T-helper 2 cell treated with Interferon-gamma antibody and Interleukin-4, amounts not matched to agents 5 μg/mL and 100 μg/mL, for 36 hours (primary cell): ENCODE measurements at regions not wholly inside any gene's neighbourhood (a gene's known extent, or its start where the extent isn't known, plus 50 kb on each side); places are given as distances from the start of the nearest gene placed in this dataset.
"Not testable (repeated sequence)": the region's sequence is repeated elsewhere in the genome, so short reads cannot be mapped to it uniquely, and the experiment has no call there.

Experiments
- DNase-seq: peaks from one replicate; pipeline ENCODE4 v3.0.0; 2021; ENCODE audit warnings: low spot score
- H3K27ac Mint-ChIP-seq: one replicate; pipeline ENCODE4 v1.8.0; 2021; ENCODE audit warnings: mild to moderate bottlenecking, mixed read lengths
- H3K27me3 Mint-ChIP-seq: one replicate; pipeline ENCODE4 v1.8.0; 2021; ENCODE audit warnings: low read depth, mixed read lengths
- H3K36me3 Mint-ChIP-seq: one replicate; pipeline ENCODE4 v1.8.0; 2021; ENCODE audit warnings: low read depth, mixed read lengths
- H3K4me1 Mint-ChIP-seq: one replicate; pipeline ENCODE4 v1.8.0; 2021; ENCODE audit warnings: low read depth, mixed read lengths
- H3K4me3 Mint-ChIP-seq: one replicate; pipeline ENCODE4 v1.8.0; 2022; ENCODE audit warnings: mild to moderate bottlenecking, moderate library complexity, mixed read lengths
- H3K9me3 Mint-ChIP-seq: one replicate; pipeline ENCODE4 v1.8.0; 2021; ENCODE audit warnings: mixed read lengths

- not testable (repeated sequence) for DNase-seq
Observed at GRCh38 chr10:55162321-55162720, 361.3 kb upstream of the PCDH15 start.

GRCh38 chr10:55160655-55161283 lies 359.7 kb upstream of the PCDH15 start:
- H3K27ac Mint-ChIP-seq: no peak overlapping the region
- no peak for DNase-seq
- H3K4me3 Mint-ChIP-seq: no peak overlapping the region
- H3K4me1 Mint-ChIP-seq: no peaks in the 10 kb centered on the region
- H3K9me3 Mint-ChIP-seq: peaks cover 6% of the 10 kb centered on the region
- H3K36me3 Mint-ChIP-seq: no peaks in the 10 kb centered on the region
- no peaks in the 10 kb centered on the region for H3K27me3 Mint-ChIP-seq

More at GRCh38 chr10:55162321-55162720, 361.3 kb upstream of the PCDH15 start:
- not testable (repeated sequence) for H3K36me3 Mint-ChIP-seq, H3K27me3 Mint-ChIP-seq, H3K9me3 Mint-ChIP-seq, H3K4me1 Mint-ChIP-seq, H3K27ac Mint-ChIP-seq, H3K4me3 Mint-ChIP-seq

GRCh38 chr10:55158633-55159032 lies 357.6 kb upstream of the PCDH15 start:
- no peak for DNase-seq
- Mint-ChIP-seq H3K27me3 (no peaks in the 10 kb centered on the region), H3K9me3 (peaks cover 9% of the 10 kb centered on the region), H3K36me3 (no peaks in the 10 kb centered on the region), H3K4me1 (no peaks in the 10 kb centered on the region), H3K27ac (no peak overlapping the region), H3K4me3 (no peak overlapping the region)

GRCh38 chr10:55146032-55146431 lies 345.0 kb upstream of the PCDH15 start:
- no peak overlapping the region for H3K4me3 Mint-ChIP-seq
- no peaks in the 10 kb centered on the region for H3K27me3 Mint-ChIP-seq
- no peaks in the 10 kb centered on the region for H3K36me3 Mint-ChIP-seq
- no peak for DNase-seq
- no peak overlapping the region for H3K27ac Mint-ChIP-seq
- no peaks in the 10 kb centered on the region for H3K4me1 Mint-ChIP-seq
- H3K9me3 Mint-ChIP-seq: peaks cover 7% of the 10 kb centered on the region

GRCh38 chr10:55144001-55144400 lies 343.0 kb upstream of the PCDH15 start:
- Mint-ChIP-seq H3K9me3 (peaks cover 7% of the 10 kb centered on the region), H3K27ac (no peak overlapping the region), H3K36me3 (no peaks in the 10 kb centered on the region), H3K4me3 (no peak overlapping the region), H3K27me3 (no peaks in the 10 kb centered on the region), H3K4me1 (no peaks in the 10 kb centered on the region)
- no peak for DNase-seq

- Mint-ChIP-seq H3K4me3 (no peak overlapping the region), H3K27ac (no peak overlapping the region), H3K9me3 (peaks cover 4% of the 10 kb centered on the region), H3K36me3 (no peaks in the 10 kb centered on the region), H3K4me1 (no peaks in the 10 kb centered on the region), H3K27me3 (no peaks in the 10 kb centered on the region)
- no peak for DNase-seq
Observed at GRCh38 chr10:55141892-55142291, 340.9 kb upstream of the PCDH15 start.

- no peaks in the 10 kb centered on the region for H3K36me3 Mint-ChIP-seq
- H3K4me3 Mint-ChIP-seq: no peak overlapping the region
- H3K27ac Mint-ChIP-seq: no peak overlapping the region
- no peaks in the 10 kb centered on the region for H3K4me1 Mint-ChIP-seq
- no peaks in the 10 kb centered on the region for H3K27me3 Mint-ChIP-seq
- no peak for DNase-seq
- H3K9me3 Mint-ChIP-seq: peaks cover 5% of the 10 kb centered on the region
Observed at GRCh38 chr10:55137063-55137462, 336.0 kb upstream of the PCDH15 start.

- Mint-ChIP-seq H3K36me3 (no peaks in the 10 kb centered on the region), H3K4me1 (no peaks in the 10 kb centered on the region), H3K27ac (no peak overlapping the region), H3K4me3 (no peak overlapping the region), H3K27me3 (no peaks in the 10 kb centered on the region), H3K9me3 (peaks cover 21% of the 10 kb centered on the region)
- DNase-seq: no peak
Observed at GRCh38 chr10:55104738-55105137, 303.7 kb upstream of the PCDH15 start.

- no peak overlapping the region for H3K4me3 Mint-ChIP-seq
- DNase-seq: no peak
- peaks cover 13% of the 10 kb centered on the region for H3K9me3 Mint-ChIP-seq
- no peaks in the 10 kb centered on the region for H3K27me3 Mint-ChIP-seq
- no peaks in the 10 kb centered on the region for H3K36me3 Mint-ChIP-seq
- no peaks in the 10 kb centered on the region for H3K4me1 Mint-ChIP-seq
- H3K27ac Mint-ChIP-seq: no peak overlapping the region
Observed at GRCh38 chr10:55098452-55098851, 297.4 kb upstream of the PCDH15 start.

- Mint-ChIP-seq H3K27ac (no peak overlapping the region), H3K36me3 (no peaks in the 10 kb centered on the region), H3K27me3 (no peaks in the 10 kb centered on the region), H3K9me3 (no peaks in the 10 kb centered on the region), H3K4me3 (no peak overlapping the region), H3K4me1 (no peaks in the 10 kb centered on the region)
- no peak for DNase-seq
Observed at GRCh38 chr10:55091691-55092328, 290.8 kb upstream of the PCDH15 start.

GRCh38 chr10:55078121-55078520 lies 277.1 kb upstream of the PCDH15 start:
- Mint-ChIP-seq H3K36me3 (no peaks in the 10 kb centered on the region), H3K4me3 (no peak overlapping the region), H3K27ac (no peak overlapping the region), H3K9me3 (peaks cover 28% of the 10 kb centered on the region), H3K4me1 (no peaks in the 10 kb centered on the region), H3K27me3 (no peaks in the 10 kb centered on the region)
- DNase-seq: no peak

GRCh38 chr10:55065185-55065584 lies 264.2 kb upstream of the PCDH15 start:
- no peak overlapping the region for H3K4me3 Mint-ChIP-seq
- DNase-seq: no peak
- H3K9me3 Mint-ChIP-seq: peaks cover 5% of the 10 kb centered on the region
- H3K4me1 Mint-ChIP-seq: no peaks in the 10 kb centered on the region
- H3K27me3 Mint-ChIP-seq: no peaks in the 10 kb centered on the region
- H3K27ac Mint-ChIP-seq: no peak overlapping the region
- H3K36me3 Mint-ChIP-seq: no peaks in the 10 kb centered on the region

- H3K4me3 Mint-ChIP-seq: no peak overlapping the region
- H3K9me3 Mint-ChIP-seq: peaks cover 5% of the 10 kb centered on the region
- DNase-seq: no peak
- no peaks in the 10 kb centered on the region for H3K27me3 Mint-ChIP-seq
- H3K27ac Mint-ChIP-seq: no peak overlapping the region
- H3K4me1 Mint-ChIP-seq: no peaks in the 10 kb centered on the region
- H3K36me3 Mint-ChIP-seq: no peaks in the 10 kb centered on the region
Observed at GRCh38 chr10:55063811-55064210, 262.8 kb upstream of the PCDH15 start.

- no peak overlapping the region for H3K4me3 Mint-ChIP-seq
- H3K27ac Mint-ChIP-seq: no peak overlapping the region
- H3K27me3 Mint-ChIP-seq: no peaks in the 10 kb centered on the region
- peaks cover 13% of the 10 kb centered on the region for H3K9me3 Mint-ChIP-seq
- H3K4me1 Mint-ChIP-seq: no peaks in the 10 kb centered on the region
- no peaks in the 10 kb centered on the region for H3K36me3 Mint-ChIP-seq
- no peak for DNase-seq
Observed at GRCh38 chr10:55062349-55062748, 261.3 kb upstream of the PCDH15 start.

- H3K4me1 Mint-ChIP-seq: no peaks in the 10 kb centered on the region
- H3K4me3 Mint-ChIP-seq: no peak overlapping the region
- peaks cover 26% of the 10 kb centered on the region for H3K9me3 Mint-ChIP-seq
- H3K36me3 Mint-ChIP-seq: no peaks in the 10 kb centered on the region
- no peaks in the 10 kb centered on the region for H3K27me3 Mint-ChIP-seq
- no peak for DNase-seq
- H3K27ac Mint-ChIP-seq: no peak overlapping the region
Observed at GRCh38 chr10:55058800-55059199, 257.8 kb upstream of the PCDH15 start.
